ENCODE measurements at regions not wholly inside any gene's neighbourhood (a gene's known extent, or its start where the extent isn't known, plus 50 kb on each side); places are given as distances from the start of the nearest gene placed in this dataset.

- no peak for DNase-seq
Measured at GRCh38 chr13:107553838-107554237, 661.5 kb downstream of the LIG4 start.

GRCh38 chr13:107551521-107551920 is 663.8 kb downstream of the LIG4 start:
- no peak for DNase-seq

- DNase-seq, result no peak
Measured at GRCh38 chr13:107548338-107548737, 667.0 kb downstream of the LIG4 start.

- DNase-seq, result no peak
Measured at GRCh38 chr13:107545946-107546502, 669.3 kb downstream of the LIG4 start.

- no peak for DNase-seq
Measured at GRCh38 chr13:107534548-107534947, 680.8 kb downstream of the LIG4 start.

GRCh38 chr13:107531816-107532215 is 683.5 kb downstream of the LIG4 start:
- DNase-seq, result no peak

- no peak for DNase-seq
Measured at GRCh38 chr13:107531180-107531579, 684.2 kb downstream of the LIG4 start.

- DNase-seq, result no peak
Measured at GRCh38 chr13:107529035-107529434, 686.3 kb downstream of the LIG4 start.

- DNase-seq, result no peak
Measured at GRCh38 chr13:107518780-107519179, 696.6 kb downstream of the LIG4 start.

- DNase-seq, result no peak
Measured at GRCh38 chr13:107518292-107518691, 697.0 kb downstream of the LIG4 start.

- DNase-seq, result no peak
Measured at GRCh38 chr13:107516517-107516916, 698.8 kb downstream of the LIG4 start.

GRCh38 chr13:107512551-107512950 is 702.8 kb downstream of the LIG4 start:
- no peak for DNase-seq

GRCh38 chr13:107497661-107498060 is 717.7 kb downstream of the LIG4 start:
- DNase-seq, result no peak

- no peak for DNase-seq
Measured at GRCh38 chr13:107493266-107493665, 722.1 kb downstream of the LIG4 start.

- DNase-seq, result no peak
Measured at GRCh38 chr13:107482688-107483087, 732.6 kb downstream of the LIG4 start.

GRCh38 chr13:107480130-107480529 is 735.2 kb downstream of the LIG4 start:
- no peak for DNase-seq

GRCh38 chr13:107477772-107478379 is 737.5 kb downstream of the LIG4 start:
- DNase-seq, result no peak

GRCh38 chr13:107475753-107476453 is 739.4 kb downstream of the LIG4 start:
- DNase-seq, result no peak

GRCh38 chr13:107473253-107473652 is 742.1 kb downstream of the LIG4 start:
- no peak for DNase-seq

GRCh38 chr13:107466326-107467099 is 748.8 kb downstream of the LIG4 start:
- DNase-seq, result no peak

GRCh38 chr13:107462501-107462900 is 752.8 kb downstream of the LIG4 start:
- DNase-seq, result no peak

GRCh38 chr13:107461751-107462150 is 753.6 kb downstream of the LIG4 start:
- no peak for DNase-seq

- DNase-seq, result no peak
Measured at GRCh38 chr13:107459430-107459829, 755.9 kb downstream of the LIG4 start.

GRCh38 chr13:107458269-107458668 is 757.1 kb downstream of the LIG4 start:
- DNase-seq, result no peak
